GM19351 (cell line): ENCODE measurements at regions not wholly inside any gene's neighbourhood (a gene's known extent, or its start where the extent isn't known, plus 50 kb on each side); places are given as distances from the start of the nearest gene placed in this dataset.

Source experiments
- ATAC-seq: cut with Tn5 transposase; IDR thresholded peaks from one replicate; pipeline ENCODE4 v1.9.1; 2021; ENCODE audit warnings: mild to moderate bottlenecking, moderate library complexity; ENCODE audit not compliant: unreplicated experiment

- ATAC-seq: no peak
Measured at GRCh38 chr6:4591218-4591617, 185.0 kb upstream of the CDYL start.

DNA sequence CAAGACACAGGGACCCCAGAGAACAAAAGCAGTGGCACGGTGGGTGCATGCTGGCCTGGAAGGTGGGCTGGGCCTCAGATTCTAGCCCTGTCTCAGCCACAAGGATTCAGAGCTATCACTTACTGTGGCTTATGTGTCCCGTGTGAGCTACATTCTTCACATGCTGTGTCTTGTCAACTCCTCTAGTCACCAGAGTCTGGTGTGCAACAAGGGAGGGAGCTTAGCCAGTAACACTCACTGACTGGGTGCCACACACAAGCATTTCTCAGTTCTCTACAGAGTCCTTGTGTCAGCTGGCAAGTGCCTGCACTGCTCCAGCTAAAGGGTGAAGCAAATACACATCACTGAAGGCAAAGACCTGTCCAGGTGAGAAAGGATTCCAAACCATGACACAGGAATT lies 186.9 kb upstream of the CDYL start:
- no peak for ATAC-seq

- ATAC-seq: no peak
Measured at GRCh38 chr6:4588581-4588980, 187.6 kb upstream of the CDYL start.

DNA sequence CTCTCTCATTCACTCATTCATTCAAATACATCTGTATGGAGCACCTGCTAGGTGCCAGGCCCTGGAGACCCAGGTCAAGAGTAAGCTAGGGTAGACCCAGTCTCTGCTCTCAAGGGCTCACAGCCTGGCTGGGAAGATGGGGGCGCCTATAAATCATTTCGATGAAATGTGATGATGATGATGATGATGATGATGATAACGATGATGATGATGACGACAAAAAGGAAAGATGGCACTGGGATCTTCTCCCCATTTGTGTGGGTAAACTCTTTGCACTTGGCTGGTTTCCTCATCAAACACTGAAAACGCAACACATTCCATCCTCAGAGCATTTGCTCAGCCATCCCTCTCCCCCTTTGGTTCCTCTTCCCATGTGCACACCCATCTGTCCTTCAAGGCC lies 188.0 kb upstream of the CDYL start:
- no peak for ATAC-seq

- no peak for ATAC-seq
Measured at GRCh38 chr6:4587171-4587570, 189.0 kb upstream of the CDYL start.

DNA sequence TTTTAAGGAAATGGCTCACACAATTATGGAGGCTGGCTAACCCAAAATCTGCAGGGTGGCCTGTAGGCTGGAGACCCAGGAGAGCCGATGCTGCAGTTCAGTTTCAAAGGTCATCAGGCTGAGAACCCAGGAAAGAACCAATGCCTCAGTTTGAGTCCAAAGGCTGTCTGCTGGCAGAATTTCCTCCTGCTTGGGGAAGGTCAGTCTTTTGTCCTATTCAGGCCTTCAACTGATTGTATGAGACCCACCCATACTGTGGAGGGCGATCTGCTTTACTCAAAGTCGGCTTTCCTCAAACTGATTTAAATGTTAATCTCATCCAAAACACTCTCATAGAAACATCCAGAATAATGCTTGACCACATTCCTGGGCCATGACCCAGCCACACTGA lies 189.7 kb upstream of the CDYL start:
- ATAC-seq: no peak

DNA sequence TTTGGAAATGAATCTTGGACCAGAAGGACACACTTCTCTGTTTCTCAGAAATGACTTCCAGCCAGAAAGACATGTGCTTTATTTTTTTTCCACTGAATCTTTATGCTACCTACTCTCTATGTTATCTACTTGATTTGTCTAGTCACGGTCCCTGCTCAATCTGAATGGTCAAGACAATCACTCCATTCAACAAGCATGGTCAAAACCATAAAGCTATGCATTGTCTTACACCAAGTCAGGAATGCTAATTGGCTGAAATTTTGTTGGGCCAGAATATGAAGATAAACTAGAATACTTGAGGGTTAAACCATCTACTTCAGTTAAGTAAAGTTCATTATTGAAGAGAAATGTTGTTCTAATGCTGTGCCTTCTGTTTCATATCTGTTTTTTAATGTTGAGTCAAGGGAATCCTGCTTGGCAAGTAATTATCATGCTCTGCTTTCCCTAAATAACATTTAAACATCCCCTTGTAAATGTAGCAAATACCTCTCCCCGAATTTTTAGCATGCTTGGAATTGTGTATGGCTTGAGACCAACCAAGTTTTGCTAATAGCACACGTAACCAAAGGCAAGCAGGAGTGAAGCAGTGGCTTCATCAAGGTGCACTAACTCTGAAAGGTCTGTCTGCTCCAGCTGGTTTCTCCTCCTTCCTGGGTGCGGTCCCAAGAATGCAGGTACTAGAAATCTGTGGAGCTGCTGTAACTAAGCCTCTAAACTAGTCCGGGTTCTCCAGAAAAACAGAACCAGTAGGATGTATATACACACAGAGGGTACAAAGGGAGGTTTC lies 190.3 kb upstream of the CDYL start:
- no peak for ATAC-seq

- no peak for ATAC-seq
Measured at GRCh38 chr6:4584801-4585200, 191.4 kb upstream of the CDYL start.

- no peak for ATAC-seq
Measured at GRCh38 chr6:4582506-4583417, 193.4 kb upstream of the CDYL start.

DNA sequence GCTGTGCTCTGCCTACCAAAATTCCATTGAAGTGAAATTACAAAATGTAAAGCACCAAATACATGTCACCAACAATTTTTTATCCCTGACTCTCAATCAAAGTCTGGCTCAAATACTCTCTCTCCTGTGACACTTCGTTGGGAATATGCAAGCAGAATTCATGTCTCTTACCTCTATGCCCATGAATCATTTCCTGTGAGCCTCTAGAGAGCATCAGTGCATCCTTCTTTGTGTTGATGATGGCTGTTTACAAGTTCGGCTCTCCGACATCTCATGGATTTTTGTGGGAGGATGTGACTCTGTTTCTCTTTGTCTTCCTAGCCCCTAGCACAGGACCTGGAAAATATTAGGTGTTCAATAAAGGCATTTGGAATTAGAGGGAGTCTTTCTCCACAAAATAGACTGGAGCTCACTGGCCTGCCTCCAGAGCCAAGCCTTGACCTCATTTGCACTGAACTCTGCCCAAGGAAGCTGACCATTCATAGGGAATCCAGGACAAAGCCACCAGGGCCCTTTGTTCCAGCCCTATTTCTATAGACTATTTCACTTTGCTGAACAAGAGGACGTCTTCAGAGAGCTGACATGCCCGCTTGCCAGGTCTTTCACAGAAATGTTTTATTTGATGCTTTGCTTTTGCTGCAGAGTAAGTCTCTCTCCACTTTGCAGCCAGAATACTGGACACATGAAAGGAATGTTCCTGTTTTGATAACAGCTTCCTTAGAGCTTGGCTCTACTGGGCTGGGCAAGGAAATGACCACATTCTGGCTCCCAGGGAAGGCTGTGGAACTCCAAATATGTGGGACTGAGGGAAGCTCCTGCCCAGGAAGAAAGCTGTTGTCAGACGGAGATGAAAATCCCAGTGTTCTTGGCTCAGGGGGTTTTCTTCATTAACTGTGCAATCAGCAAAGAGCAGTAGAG lies 194.5 kb upstream of the CDYL start:
- ATAC-seq: no peak

- ATAC-seq: no peak
Measured at GRCh38 chr6:4580361-4580760, 195.8 kb upstream of the CDYL start.

DNA sequence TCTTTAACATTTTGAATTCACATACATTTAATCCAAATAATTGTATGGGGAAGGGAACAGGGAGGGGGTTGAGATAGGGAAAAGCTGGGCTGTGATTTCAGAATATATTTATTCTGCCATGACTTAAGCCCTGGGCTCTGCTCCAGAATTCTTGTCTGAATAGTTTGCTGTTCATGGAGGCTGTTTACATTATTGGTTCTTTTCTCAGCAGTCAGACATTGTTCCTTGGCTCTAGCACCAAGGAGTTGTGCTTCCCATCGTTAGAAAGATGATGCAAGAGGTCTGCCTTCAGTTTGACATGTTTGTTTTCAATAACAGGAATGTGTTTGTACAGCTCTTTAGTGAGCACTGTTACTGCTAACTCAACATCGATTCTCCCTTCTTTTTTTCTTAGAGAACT lies 198.8 kb upstream of the CDYL start:
- no peak for ATAC-seq

DNA sequence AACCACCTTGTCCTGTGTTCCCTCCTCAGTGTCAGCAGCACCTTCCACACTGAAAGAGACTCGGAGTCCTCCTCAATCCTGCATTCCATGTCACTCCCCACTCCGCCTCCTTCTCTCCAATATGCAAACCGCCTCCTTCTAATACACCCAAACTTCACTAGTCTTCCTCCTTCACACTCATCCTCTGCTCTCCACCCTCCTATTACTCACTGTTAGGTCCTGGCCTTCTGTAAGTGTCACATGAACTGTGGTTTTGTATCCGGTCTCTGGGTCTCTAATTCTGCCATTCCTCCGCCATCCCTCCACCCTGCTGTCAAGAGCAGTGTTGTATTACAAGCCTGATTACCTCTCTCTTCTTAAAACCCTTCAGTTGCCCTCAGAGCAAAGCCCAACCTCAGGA lies 200.5 kb upstream of the CDYL start:
- no peak for ATAC-seq

- ATAC-seq: no peak
Measured at GRCh38 chr6:4574007-4574406, 202.2 kb upstream of the CDYL start.

- no peak for ATAC-seq
Measured at GRCh38 chr6:4571011-4571410, 205.2 kb upstream of the CDYL start.

- ATAC-seq: no peak
Measured at GRCh38 chr6:4568138-4568537, 208.1 kb upstream of the CDYL start.

- ATAC-seq: no peak
Measured at GRCh38 chr6:4567141-4567540, 209.1 kb upstream of the CDYL start.

GRCh38 chr6:4565301-4566250 lies 210.6 kb upstream of the CDYL start:
- ATAC-seq: no peak

DNA sequence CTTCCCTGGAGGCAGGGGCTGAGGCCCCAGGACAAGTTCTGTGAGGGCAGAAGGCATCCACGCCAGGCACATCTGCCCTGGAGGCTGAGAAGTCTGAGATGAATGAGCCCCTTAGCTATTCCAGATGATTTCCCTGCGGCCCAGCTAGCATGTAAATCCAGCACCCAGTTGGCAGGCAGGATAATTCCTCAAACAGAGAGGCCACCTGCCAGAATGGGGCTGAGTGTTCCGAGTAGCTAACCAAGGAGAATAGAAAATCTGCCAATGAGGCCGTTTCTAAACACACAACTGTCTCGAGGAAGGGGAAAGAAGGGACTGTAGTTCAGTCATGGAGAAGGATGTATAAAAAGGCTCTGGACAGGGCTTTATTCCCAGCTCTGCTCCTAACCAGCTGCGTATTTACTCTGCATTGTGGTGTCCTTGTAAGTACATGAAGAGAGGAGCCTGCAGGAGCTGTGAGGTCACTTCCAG lies 211.4 kb upstream of the CDYL start:
- ATAC-seq: no peak

GRCh38 chr6:4563877-4564276 lies 212.3 kb upstream of the CDYL start:
- ATAC-seq: no peak
